ENCODE measurements at regions not wholly inside any gene's neighbourhood (a gene's known extent, or its start where the extent isn't known, plus 50 kb on each side); places are given as distances from the start of the nearest gene placed in this dataset.
"Not testable (repeated sequence)": the region's sequence is repeated elsewhere in the genome, so short reads cannot be mapped to it uniquely, and the experiment has no call there.

GRCh38 chr5:89847743-89848142, 561.8 kb downstream of the CETN3 start:
- no peak for DNase-seq (ENCODE audit: low spot score)

- no peak for DNase-seq (ENCODE audit: low spot score)
These were observed 565.0 kb downstream of the CETN3 start for GRCh38 chr5:89844548-89844947.

- DNase-seq (ENCODE audit: low spot score), result no peak
These were observed 567.0 kb downstream of the CETN3 start for GRCh38 chr5:89842531-89842930.

GRCh38 chr5:89840906-89841305, 568.6 kb downstream of the CETN3 start:
- DNase-seq (ENCODE audit: low spot score), result no peak

GRCh38 chr5:89830691-89831090, 578.9 kb downstream of the CETN3 start:
- no peak for DNase-seq (ENCODE audit: low spot score)

GRCh38 chr5:89827960-89828359, 581.6 kb downstream of the CETN3 start:
- DNase-seq (ENCODE audit: low spot score), result no peak

GRCh38 chr5:89827359-89827758, 582.2 kb downstream of the CETN3 start:
- DNase-seq (ENCODE audit: low spot score), result no peak

GRCh38 chr5:89826938-89827337, 582.6 kb downstream of the CETN3 start:
- no peak for DNase-seq (ENCODE audit: low spot score)

GRCh38 chr5:89823046-89823445, 586.5 kb downstream of the CETN3 start:
- no peak for DNase-seq (ENCODE audit: low spot score)

GRCh38 chr5:89817841-89818240, 591.7 kb downstream of the CETN3 start:
- DNase-seq (ENCODE audit: low spot score), result no peak

GRCh38 chr5:89816038-89816437, 593.5 kb downstream of the CETN3 start:
- DNase-seq (ENCODE audit: low spot score), result no peak

GRCh38 chr5:89800735-89801134, 608.8 kb downstream of the CETN3 start:
- DNase-seq (ENCODE audit: low spot score), result not testable (repeated sequence)

- DNase-seq (ENCODE audit: low spot score), result not testable (repeated sequence)
These were observed 615.1 kb downstream of the CETN3 start for GRCh38 chr5:89794504-89794903.

GRCh38 chr5:89779734-89780133, 629.8 kb downstream of the CETN3 start:
- DNase-seq (ENCODE audit: low spot score), result not testable (repeated sequence)

- no peak for DNase-seq (ENCODE audit: low spot score)
These were observed 631.8 kb downstream of the CETN3 start for GRCh38 chr5:89777758-89778157.

GRCh38 chr5:89769975-89770374, 639.6 kb downstream of the CETN3 start:
- no peak for DNase-seq (ENCODE audit: low spot score)

GRCh38 chr5:89759802-89760201, 649.8 kb downstream of the CETN3 start:
- DNase-seq (ENCODE audit: low spot score), result no peak

- DNase-seq (ENCODE audit: low spot score), result no peak
These were observed 651.4 kb downstream of the CETN3 start for GRCh38 chr5:89758146-89758545.

- no peak for DNase-seq (ENCODE audit: low spot score)
These were observed 652.6 kb downstream of the CETN3 start for GRCh38 chr5:89756955-89757354.

- DNase-seq (ENCODE audit: low spot score), result no peak
These were observed 654.5 kb downstream of the CETN3 start for GRCh38 chr5:89755024-89755423.

- DNase-seq (ENCODE audit: low spot score), result no peak
These were observed 674.5 kb downstream of the CETN3 start for GRCh38 chr5:89735082-89735481.

- DNase-seq (ENCODE audit: low spot score), result no peak
These were observed 675.8 kb downstream of the CETN3 start for GRCh38 chr5:89733772-89734171.

- no peak for DNase-seq (ENCODE audit: low spot score)
These were observed 679.8 kb downstream of the CETN3 start for GRCh38 chr5:89729623-89730301.

- no peak for DNase-seq (ENCODE audit: low spot score)
These were observed 680.8 kb downstream of the CETN3 start for GRCh38 chr5:89728750-89729149.
